ENCODE measurements at regions not wholly inside any gene's neighbourhood (a gene's known extent, or its start where the extent isn't known, plus 50 kb on each side); places are given as distances from the start of the nearest gene placed in this dataset.
"Not testable (repeated sequence)": the region's sequence is repeated elsewhere in the genome, so short reads cannot be mapped to it uniquely, and the experiment has no call there.

GRCh38 chr21:35384375-35384774, 335.3 kb upstream of the RUNX1 start:
- H3F3A ChIP-seq (ENCODE audit: control insufficient read depth, insufficient read depth), result no peaks in the 10 kb centered on the region
- no peaks in the 10 kb centered on the region for H4K20me1 ChIP-seq (ENCODE audit: control insufficient read depth, insufficient read depth, low read depth, low read length)
- H3K36me3 ChIP-seq (ENCODE audit: control insufficient read depth, low read length), result no peaks in the 10 kb centered on the region
- no peaks in the 10 kb centered on the region for H3K79me2 ChIP-seq (ENCODE audit: control insufficient read depth, low read length)
- H3K4me3 ChIP-seq (ENCODE audit: low read length), result no peak overlapping the region
- no peak overlapping the region for H3K4me2 ChIP-seq (ENCODE audit: low read length)
- TF ChIP-seq EZH2phosphoT487 (IDR thresholded peaks at IDR 0.05; ENCODE audit: borderline replicate concordance, low read length), result no peak
- TF ChIP-seq CTCF (IDR thresholded peaks at IDR 0.05; ENCODE audit: low read depth, low read length, poor library complexity, severe bottlenecking), result no peak
- H3K27ac ChIP-seq (ENCODE audit: low read depth, low read length), result no peak overlapping the region
- no peaks in the 10 kb centered on the region for H3K27me3 ChIP-seq (ENCODE audit: control insufficient read depth, low read length)
- no peaks in the 10 kb centered on the region for H3K9me3 ChIP-seq (ENCODE audit: control insufficient read depth, insufficient read depth, low read length)
- H3K9me2 ChIP-seq (replicated peaks; ENCODE audit: control insufficient read depth, low read length), result no peaks in the 10 kb centered on the region
- H3K4me1 ChIP-seq (ENCODE audit: control insufficient read depth, low read length), result no peaks in the 10 kb centered on the region

- H3K9me3 ChIP-seq (ENCODE audit: control insufficient read depth, insufficient read depth, low read length), result no peaks in the 10 kb centered on the region
- H3K4me1 ChIP-seq (ENCODE audit: control insufficient read depth, low read length), result no peaks in the 10 kb centered on the region
- no peaks in the 10 kb centered on the region for H4K20me1 ChIP-seq (ENCODE audit: control insufficient read depth, insufficient read depth, low read depth, low read length)
- no peaks in the 10 kb centered on the region for H3K9me2 ChIP-seq (replicated peaks; ENCODE audit: control insufficient read depth, low read length)
- no peaks in the 10 kb centered on the region for H3F3A ChIP-seq (ENCODE audit: control insufficient read depth, insufficient read depth)
- TF ChIP-seq EZH2phosphoT487 (IDR thresholded peaks at IDR 0.05; ENCODE audit: borderline replicate concordance, low read length), result no peak
- no peak for TF ChIP-seq CTCF (IDR thresholded peaks at IDR 0.05; ENCODE audit: low read depth, low read length, poor library complexity, severe bottlenecking)
- H3K79me2 ChIP-seq (ENCODE audit: control insufficient read depth, low read length), result no peaks in the 10 kb centered on the region
- no peak overlapping the region for H3K4me3 ChIP-seq (ENCODE audit: low read length)
- H3K27me3 ChIP-seq (ENCODE audit: control insufficient read depth, low read length), result no peaks in the 10 kb centered on the region
- no peak overlapping the region for H3K4me2 ChIP-seq (ENCODE audit: low read length)
- H3K36me3 ChIP-seq (ENCODE audit: control insufficient read depth, low read length), result no peaks in the 10 kb centered on the region
- no peak overlapping the region for H3K27ac ChIP-seq (ENCODE audit: low read depth, low read length)
Measured at GRCh38 chr21:35382696-35383095, 333.6 kb upstream of the RUNX1 start.

- Histone ChIP-seq H3K79me2 (ENCODE audit: control insufficient read depth, low read length) (no peaks in the 10 kb centered on the region), H3F3A (ENCODE audit: control insufficient read depth, insufficient read depth) (no peaks in the 10 kb centered on the region), H3K4me3 (ENCODE audit: low read length) (no peak overlapping the region), H3K4me2 (ENCODE audit: low read length) (no peak overlapping the region), H3K9me2 (replicated peaks; ENCODE audit: control insufficient read depth, low read length) (no peaks in the 10 kb centered on the region), H3K36me3 (ENCODE audit: control insufficient read depth, low read length) (no peaks in the 10 kb centered on the region), H3K27ac (ENCODE audit: low read depth, low read length) (no peak overlapping the region), H3K4me1 (ENCODE audit: control insufficient read depth, low read length) (no peaks in the 10 kb centered on the region), H3K9me3 (ENCODE audit: control insufficient read depth, insufficient read depth, low read length) (no peaks in the 10 kb centered on the region), H4K20me1 (ENCODE audit: control insufficient read depth, insufficient read depth, low read depth, low read length) (no peaks in the 10 kb centered on the region), H3K27me3 (ENCODE audit: control insufficient read depth, low read length) (no peaks in the 10 kb centered on the region)
- TF ChIP-seq EZH2phosphoT487 (IDR thresholded peaks at IDR 0.05; ENCODE audit: borderline replicate concordance, low read length) (no peak), CTCF (IDR thresholded peaks at IDR 0.05; ENCODE audit: low read depth, low read length, poor library complexity, severe bottlenecking) (no peak)
Measured at GRCh38 chr21:35381743-35382310, 332.7 kb upstream of the RUNX1 start.

GRCh38 chr21:35380304-35380703, 331.2 kb upstream of the RUNX1 start:
- not testable (repeated sequence) for H3K9me3 ChIP-seq (ENCODE audit: control insufficient read depth, insufficient read depth, low read length); H3F3A ChIP-seq (ENCODE audit: control insufficient read depth, insufficient read depth); H3K4me2 ChIP-seq (ENCODE audit: low read length); H3K36me3 ChIP-seq (ENCODE audit: control insufficient read depth, low read length); H3K9me2 ChIP-seq (replicated peaks; ENCODE audit: control insufficient read depth, low read length); H3K27ac ChIP-seq (ENCODE audit: low read depth, low read length); H3K4me3 ChIP-seq (ENCODE audit: low read length); H4K20me1 ChIP-seq (ENCODE audit: control insufficient read depth, insufficient read depth, low read depth, low read length); H3K4me1 ChIP-seq (ENCODE audit: control insufficient read depth, low read length); H3K27me3 ChIP-seq (ENCODE audit: control insufficient read depth, low read length); H3K79me2 ChIP-seq (ENCODE audit: control insufficient read depth, low read length)

Measured in DOHH2 (cell line).